Nephron (organoid): ENCODE measurements at regions not wholly inside any gene's neighbourhood (a gene's known extent, or its start where the extent isn't known, plus 50 kb on each side); places are given as distances from the start of the nearest gene placed in this dataset.

ENCODE experiments used
- H3K27ac Mint-ChIP-seq, 3 experiments: 2 replicates each; pipeline ENCODE4 v1.8.0; 2020; ENCODE audit warnings: mixed read lengths in 3 of 3, mild to moderate bottlenecking in 2 of 3, moderate library complexity in 1 of 3
- H3K27me3 Mint-ChIP-seq: 2 replicates; pipeline ENCODE4 v1.8.0; 2021; ENCODE audit warnings: low read depth, mild to moderate bottlenecking, moderate library complexity, mixed read lengths
- H3K36me3 Mint-ChIP-seq: 2 replicates; pipeline ENCODE4 v1.8.0; 2020; ENCODE audit warnings: low read depth, mixed read lengths
- H3K4me1 Mint-ChIP-seq: 2 replicates; pipeline ENCODE4 v1.8.0; 2020; ENCODE audit warnings: mixed read lengths
- H3K4me3 Mint-ChIP-seq, 3 experiments: 2 replicates each; pipeline ENCODE4 v1.8.0; 2020; ENCODE audit warnings: mild to moderate bottlenecking in 3 of 3, mixed read lengths in 3 of 3, moderate library complexity in 2 of 3
- H3K9me3 Mint-ChIP-seq: 2 replicates; pipeline ENCODE4 v1.8.0; 2020; ENCODE audit warnings: mixed read lengths
- TF ChIP-seq, protein P1 (sequence below), 3 experiments: fragments of 200-600 bp; sonication (generic); IDR thresholded peaks; one replicate each; pipeline ENCODE4 v1.5.0; 2021; ENCODE audit warnings: antibody characterized with exemption in 3 of 3; ENCODE audit not compliant: unreplicated experiment in 3 of 3

DNA sequence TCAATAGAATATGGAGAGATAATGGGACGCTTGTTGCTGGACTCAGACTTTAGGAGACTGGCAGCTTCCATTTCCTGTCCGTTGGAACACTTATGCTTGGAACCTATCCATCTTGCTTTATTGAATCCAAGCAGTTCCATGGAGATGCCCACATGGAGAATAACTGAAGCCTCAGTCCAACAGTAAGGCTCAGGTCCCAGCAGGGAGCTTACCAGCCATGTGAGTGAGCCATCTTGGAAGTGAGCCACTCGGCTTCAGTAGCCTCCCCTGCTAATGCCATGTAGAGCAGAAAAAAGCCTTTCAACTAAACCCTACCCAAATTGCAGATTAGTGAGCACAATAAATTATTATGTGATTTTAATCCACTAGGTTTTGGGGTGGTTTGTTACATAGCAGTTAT, 538.8 kb upstream of the STXBP6 start:
- Mint-ChIP-seq H3K36me3 (no peaks in the 10 kb centered on the region), H3K27me3 (no peaks in the 10 kb centered on the region), H3K27ac (no peak overlapping the region), H3K4me1 (no peaks in the 10 kb centered on the region), H3K4me3 (no peak overlapping the region), H3K9me3 (peaks cover 8% of the 10 kb centered on the region)
- TF ChIP-seq, protein P1, sequence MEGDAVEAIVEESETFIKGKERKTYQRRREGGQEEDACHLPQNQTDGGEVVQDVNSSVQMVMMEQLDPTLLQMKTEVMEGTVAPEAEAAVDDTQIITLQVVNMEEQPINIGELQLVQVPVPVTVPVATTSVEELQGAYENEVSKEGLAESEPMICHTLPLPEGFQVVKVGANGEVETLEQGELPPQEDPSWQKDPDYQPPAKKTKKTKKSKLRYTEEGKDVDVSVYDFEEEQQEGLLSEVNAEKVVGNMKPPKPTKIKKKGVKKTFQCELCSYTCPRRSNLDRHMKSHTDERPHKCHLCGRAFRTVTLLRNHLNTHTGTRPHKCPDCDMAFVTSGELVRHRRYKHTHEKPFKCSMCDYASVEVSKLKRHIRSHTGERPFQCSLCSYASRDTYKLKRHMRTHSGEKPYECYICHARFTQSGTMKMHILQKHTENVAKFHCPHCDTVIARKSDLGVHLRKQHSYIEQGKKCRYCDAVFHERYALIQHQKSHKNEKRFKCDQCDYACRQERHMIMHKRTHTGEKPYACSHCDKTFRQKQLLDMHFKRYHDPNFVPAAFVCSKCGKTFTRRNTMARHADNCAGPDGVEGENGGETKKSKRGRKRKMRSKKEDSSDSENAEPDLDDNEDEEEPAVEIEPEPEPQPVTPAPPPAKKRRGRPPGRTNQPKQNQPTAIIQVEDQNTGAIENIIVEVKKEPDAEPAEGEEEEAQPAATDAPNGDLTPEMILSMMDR (IDR thresholded peaks at IDR 0.05; ENCODE audit: unreplicated experiment in 3 of 3), result no peak

DNA sequence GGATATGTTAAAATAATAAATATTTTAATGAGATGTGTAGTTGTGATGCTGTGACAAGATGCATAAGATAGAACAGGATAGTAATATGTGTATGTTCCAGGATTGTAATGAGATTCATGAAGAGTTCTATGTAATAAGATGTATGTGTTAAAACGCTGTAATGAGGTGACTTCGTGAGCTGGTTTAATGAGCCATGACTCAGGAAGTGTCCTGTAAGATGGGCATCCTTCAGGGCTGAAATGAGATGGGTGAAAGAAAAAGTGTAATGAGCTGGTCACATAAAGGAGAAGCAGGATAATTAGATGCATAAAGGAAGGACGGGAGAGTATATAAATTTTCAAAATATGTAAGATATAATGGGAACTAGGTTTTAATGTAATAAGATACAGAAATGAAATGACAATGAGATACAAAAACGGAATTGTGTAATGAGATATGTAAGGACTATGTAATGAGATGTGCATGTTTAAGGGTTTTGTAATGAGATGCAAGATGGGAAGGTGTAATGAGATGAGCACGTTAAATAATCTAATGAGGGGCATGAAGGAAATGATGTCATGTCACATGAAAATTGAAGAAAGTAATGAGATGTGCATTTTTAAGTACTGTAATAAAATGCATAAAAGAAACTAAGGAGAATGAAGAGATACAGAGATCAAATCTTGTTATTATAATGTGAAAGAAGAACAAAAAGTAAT, 524.8 kb upstream of the STXBP6 start:
- TF ChIP-seq, protein P1 (IDR thresholded peaks at IDR 0.05; ENCODE audit: unreplicated experiment in 3 of 3), result no peak
- H3K36me3 Mint-ChIP-seq, result no peaks in the 10 kb centered on the region
- H3K27ac Mint-ChIP-seq, result no peak overlapping the region
- H3K9me3 Mint-ChIP-seq, result no peaks in the 10 kb centered on the region
- no peaks in the 10 kb centered on the region for H3K4me1 Mint-ChIP-seq
- no peaks in the 10 kb centered on the region for H3K27me3 Mint-ChIP-seq
- no peak overlapping the region for H3K4me3 Mint-ChIP-seq

DNA sequence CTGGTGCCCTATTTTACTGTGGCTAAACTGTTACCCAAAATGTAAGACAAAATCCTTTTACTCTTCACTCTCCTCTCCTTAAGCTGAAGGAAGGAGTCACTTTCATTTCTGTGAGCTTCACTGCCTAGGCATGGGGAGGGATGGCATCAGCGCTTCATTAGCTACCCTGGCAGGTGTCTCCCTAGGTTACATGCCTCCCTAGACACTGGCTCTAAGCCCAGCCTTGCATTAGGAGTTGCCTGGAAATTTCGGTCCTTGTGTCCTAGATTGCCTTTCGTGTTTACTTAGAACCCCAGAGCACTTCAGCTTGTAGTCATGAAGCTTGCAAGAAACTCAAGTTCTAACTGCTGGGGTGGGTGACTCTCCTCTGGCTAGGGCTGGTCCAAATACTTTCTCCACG, 520.5 kb upstream of the STXBP6 start:
- H3K36me3 Mint-ChIP-seq, result no peaks in the 10 kb centered on the region
- H3K9me3 Mint-ChIP-seq, result peaks cover 5% of the 10 kb centered on the region

DNA sequence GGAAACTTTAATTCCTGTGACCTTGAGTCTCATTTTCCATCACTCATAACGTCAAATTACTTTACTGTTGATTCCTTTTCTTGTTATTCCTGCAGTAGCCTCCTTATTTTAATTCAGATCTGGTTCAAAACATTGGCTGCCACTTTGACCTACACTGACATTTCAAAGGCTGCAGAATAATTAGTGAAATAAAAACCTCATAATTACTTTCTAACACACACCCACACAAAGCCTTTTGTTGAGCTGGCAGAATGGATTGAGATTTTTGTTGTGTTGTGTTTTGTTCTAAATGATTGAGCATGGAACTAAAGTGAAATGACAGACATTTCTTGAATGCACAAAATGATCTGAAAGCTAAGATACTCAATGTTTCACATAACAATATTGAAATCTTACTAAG, 507.5 kb upstream of the STXBP6 start:
- Mint-ChIP-seq H3K9me3 (no peaks in the 10 kb centered on the region), H3K4me3 (no peak overlapping the region), H3K27ac (no peak overlapping the region), H3K36me3 (no peaks in the 10 kb centered on the region), H3K4me1 (no peaks in the 10 kb centered on the region), H3K27me3 (no peaks in the 10 kb centered on the region)
- TF ChIP-seq, protein P1 (IDR thresholded peaks at IDR 0.05; ENCODE audit: unreplicated experiment in 3 of 3), result no peak

More for the DNA sequence above, 520.5 kb upstream of the STXBP6 start:
- Mint-ChIP-seq H3K4me1 (no peaks in the 10 kb centered on the region), H3K27ac (no peak overlapping the region), H3K4me3 (no peak overlapping the region), H3K27me3 (no peaks in the 10 kb centered on the region)
- TF ChIP-seq, protein P1 (IDR thresholded peaks at IDR 0.05; ENCODE audit: unreplicated experiment in 3 of 3), result no peak

DNA sequence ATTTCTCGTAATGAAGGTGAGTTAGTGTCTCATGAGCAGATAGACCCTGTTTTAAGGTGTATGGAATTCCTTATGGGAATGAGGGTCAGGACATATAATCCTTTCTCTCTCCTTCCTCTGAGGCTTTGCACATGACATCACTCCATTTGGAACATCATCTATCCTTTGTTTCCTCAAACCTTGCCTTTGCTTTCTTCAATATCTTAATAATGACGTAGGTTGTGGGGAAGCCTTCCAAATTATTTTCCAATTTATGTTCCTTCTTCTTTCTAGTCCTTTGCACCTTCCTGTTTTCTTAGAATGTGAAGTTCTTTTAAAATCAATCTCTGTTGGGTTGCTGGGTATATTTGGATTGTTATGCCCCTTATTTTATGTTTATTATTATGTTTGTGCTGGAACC, 502.9 kb upstream of the STXBP6 start:
- no peak overlapping the region for H3K4me3 Mint-ChIP-seq
- no peaks in the 10 kb centered on the region for H3K9me3 Mint-ChIP-seq
- TF ChIP-seq, protein P1 (IDR thresholded peaks at IDR 0.05; ENCODE audit: unreplicated experiment in 3 of 3), result no peak
- H3K4me1 Mint-ChIP-seq, result no peaks in the 10 kb centered on the region
- no peaks in the 10 kb centered on the region for H3K36me3 Mint-ChIP-seq
- no peak overlapping the region for H3K27ac Mint-ChIP-seq
- H3K27me3 Mint-ChIP-seq, result no peaks in the 10 kb centered on the region

DNA sequence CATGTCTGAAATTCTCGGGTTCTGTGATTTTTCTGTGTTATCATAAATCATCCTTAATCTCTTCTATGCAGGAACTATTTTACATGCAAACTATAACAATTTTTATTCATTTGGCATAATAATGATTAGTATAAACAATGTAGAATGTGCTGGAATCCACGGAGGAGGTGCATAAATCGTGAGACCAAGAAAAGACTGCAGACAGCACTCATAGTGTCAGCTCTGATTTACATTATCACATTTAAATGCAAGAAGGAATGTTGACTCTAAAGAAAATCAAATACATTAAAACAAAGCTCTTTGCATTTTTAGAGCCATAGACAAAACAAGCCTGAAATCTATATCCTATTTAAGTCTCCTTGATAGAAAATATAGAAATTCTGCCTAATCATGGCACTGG, 501.7 kb upstream of the STXBP6 start:
- Mint-ChIP-seq H3K4me3 (no peak overlapping the region), H3K9me3 (no peaks in the 10 kb centered on the region), H3K27ac (no peak overlapping the region), H3K4me1 (no peaks in the 10 kb centered on the region), H3K27me3 (no peaks in the 10 kb centered on the region), H3K36me3 (no peaks in the 10 kb centered on the region)
- TF ChIP-seq, protein P1 (IDR thresholded peaks at IDR 0.05; ENCODE audit: unreplicated experiment in 3 of 3), result no peak
